SK-N-SH (cell line): ENCODE measurements at regions not wholly inside any gene's neighbourhood (a gene's known extent, or its start where the extent isn't known, plus 50 kb on each side); places are given as distances from the start of the nearest gene placed in this dataset.

Experiments
- CTCF ChIA-PET: fragments of 300-600, 350-600 bp; formaldehyde crosslinking; extraction: SDS; loops from one replicate; lab custom pipeline; 2021; lab: Yijun Ruan, JAX
- POLR2A ChIA-PET: fragments of 350-600 bp; sonication (Branson Sonifier 250); formaldehyde crosslinking; extraction: SDS; loops from one replicate; lab custom pipeline; 2020; ENCODE audit warnings: antibody characterized with exemption, inconsistent platforms; lab: Yijun Ruan, JAX
- DNase-seq: peaks from one replicate; pipeline ENCODE4 v3.0.0; 2012
- H2AFZ ChIP-seq: fragments of 200-600 bp; sonication (generic); 2 replicates; pipeline ENCODE4 v1.8.1; 2016; ENCODE audit warnings: antibody characterized with exemption, mild to moderate bottlenecking, low read depth
- H3F3A ChIP-seq: fragments of 200-600 bp; sonication (generic); replicated peaks from 2 replicates; pipeline ENCODE3; 2016; ENCODE audit warnings: antibody characterized with exemption, mild to moderate bottlenecking; ENCODE audit not compliant: insufficient read depth
- H3K27ac ChIP-seq, 2 experiments: fragments of 200-500 bp in 1 of 2; fragments of 200-600 bp in 1 of 2; sonication (Bioruptor generic) in 1 of 2; sonication (generic), shearing (Covaris generic) in 1 of 2; 2 replicates each; pipeline versions ENCODE4 v1.5.1 to v1.6.1; 2014 to 2016; ENCODE audit warnings: low read depth in 2 of 2, inconsistent platforms in 1 of 2, low read length in 1 of 2, mild to moderate bottlenecking in 1 of 2, mixed read lengths in 1 of 2
- H3K27me3 ChIP-seq: fragments of 200-600 bp; sonication (generic), shearing (Covaris generic); 2 replicates; pipeline ENCODE4 v1.6.1; 2016; ENCODE audit warnings: mixed run types; ENCODE audit not compliant: insufficient read depth
- H3K36me3 ChIP-seq, 2 experiments: fragments of 200-500 bp in 1 of 2; fragments of 200-600 bp in 1 of 2; sonication (Bioruptor generic) in 1 of 2; sonication (generic) in 1 of 2; replicated peaks in 1 of 2; 2 replicates each; pipeline versions ENCODE3 to v1.5.1; 2014 to 2016; ENCODE audit warnings: low read length in 1 of 2, mild to moderate bottlenecking in 1 of 2; ENCODE audit not compliant: insufficient read depth in 2 of 2, control insufficient read depth in 1 of 2
- H3K4me1 ChIP-seq, 2 experiments: fragments of 200-500 bp in 1 of 2; fragments of 200-600 bp in 1 of 2; sonication (Bioruptor generic) in 1 of 2; sonication (generic), shearing (Covaris generic) in 1 of 2; 2 replicates each; pipeline versions ENCODE4 v1.5.1 to v1.6.1; 2014 to 2016; ENCODE audit warnings: low read depth in 1 of 2, low read length in 1 of 2, mixed run types in 1 of 2; ENCODE audit not compliant: insufficient read depth in 2 of 2, control insufficient read depth in 1 of 2
- H3K4me2 ChIP-seq: fragments of 200-600 bp; sonication (generic), shearing (Covaris generic); 2 replicates; pipeline ENCODE4 v1.6.1; 2017; ENCODE audit warnings: mixed run types
- H3K4me3 ChIP-seq, 2 experiments: fragments of 200-500 bp in 1 of 2; fragments of 200-600 bp in 1 of 2; sonication (Bioruptor generic) in 1 of 2; sonication (generic), shearing (Covaris generic) in 1 of 2; 2 replicates each; pipeline versions ENCODE4 v1.5.1 to v1.8.1; 2014 to 2016; ENCODE audit warnings: low read depth in 2 of 2, inconsistent platforms in 1 of 2, low read length in 1 of 2, mild to moderate bottlenecking in 1 of 2, mixed read lengths in 1 of 2, moderate library complexity in 1 of 2
- H3K79me2 ChIP-seq: fragments of 200-600 bp; sonication (generic); 2 replicates; pipeline ENCODE4 v1.8.1; 2017; ENCODE audit warnings: mild to moderate bottlenecking; ENCODE audit not compliant: insufficient read depth
- H3K9ac ChIP-seq: fragments of 200-600 bp; sonication (generic); 2 replicates; pipeline ENCODE4 v1.6.1; 2017; ENCODE audit warnings: mixed run types
- H3K9me2 ChIP-seq: fragments of 200-600 bp; sonication (generic); 2 replicates; pipeline ENCODE4 v1.6.1; 2017; ENCODE audit warnings: mixed run types
- H3K9me3 ChIP-seq: fragments of 200-600 bp; sonication (generic); 2 replicates; pipeline ENCODE4 v1.6.1; 2017; ENCODE audit warnings: mixed run types, mild to moderate bottlenecking, moderate library complexity
- H4K20me1 ChIP-seq: fragments of 200-600 bp; sonication (generic); 2 replicates; pipeline ENCODE4 v1.6.1; 2017; ENCODE audit warnings: mild to moderate bottlenecking, mixed run types; ENCODE audit not compliant: insufficient read depth
- ELF1 ChIP-seq: IDR thresholded peaks from 2 replicates; pipeline ENCODE4 v1.4.0; 2012
- EP300 ChIP-seq, 2 experiments: IDR thresholded peaks; 2 replicates each; pipeline versions ENCODE4 v1.4.0 to v1.6.1; 2012; ENCODE audit warnings: borderline replicate concordance in 1 of 2, low read depth in 1 of 2, low read length in 1 of 2
- EZH2phosphoT487 ChIP-seq: fragments of 200-600 bp; sonication (generic); IDR thresholded peaks from 2 replicates; pipeline ENCODE4 v1.6.1; 2017; ENCODE audit warnings: low read depth, mixed run types, mild to moderate bottlenecking, antibody characterized with exemption, moderate library complexity, borderline replicate concordance
- FOSL2 ChIP-seq: IDR thresholded peaks from 2 replicates; pipeline ENCODE4 v1.4.0; 2012; ENCODE audit warnings: low read depth, mild to moderate bottlenecking, moderate library complexity, borderline replicate concordance
- GATA2 ChIP-seq: sonication (generic); formaldehyde crosslinking; IDR thresholded peaks from 2 replicates; pipeline ENCODE4 v1.5.0; 2020; ENCODE audit warnings: mild to moderate bottlenecking, missing genetic modification reagents
- JUND ChIP-seq: IDR thresholded peaks from 2 replicates; pipeline ENCODE4 v1.4.0; 2012
- MEF2A ChIP-seq: IDR thresholded peaks from 2 replicates; pipeline ENCODE4 v1.4.0; 2012; ENCODE audit warnings: low read depth, borderline replicate concordance
- POLR2AphosphoS5 ChIP-seq: IDR thresholded peaks from 2 replicates; pipeline ENCODE4 v1.6.1; 2012; ENCODE audit warnings: low read depth, low read length
- RAD21 ChIP-seq: IDR thresholded peaks from 2 replicates; pipeline ENCODE4 v1.6.1; 2012; ENCODE audit warnings: mild to moderate bottlenecking, low read length
- TCF12 ChIP-seq: IDR thresholded peaks from 2 replicates; pipeline ENCODE4 v1.4.0; 2012
- TEAD4 ChIP-seq: IDR thresholded peaks from 2 replicates; pipeline ENCODE4 v1.4.0; 2012; ENCODE audit warnings: mild to moderate bottlenecking, borderline replicate concordance; ENCODE audit not compliant: insufficient read depth
- ZBTB33 ChIP-seq: IDR thresholded peaks from 2 replicates; pipeline ENCODE4 v1.4.0; 2012; ENCODE audit warnings: low read depth, borderline replicate concordance
- WGBS: methylation state at CpG from one replicate; pipeline ENCODE4 v1.1.6; 2017; ENCODE audit warnings: low lambda C conversion rate; 5-methylcytosine and 5-hydroxymethylcytosine counted together
- TF ChIP-seq, protein P1 (sequence below): IDR thresholded peaks from 2 replicates; pipeline ENCODE4 v1.4.0; 2012; ENCODE audit warnings: low read depth, borderline replicate concordance
- TF ChIP-seq, protein P2 (sequence below): fragments of 150-350 bp; IDR thresholded peaks from 2 replicates; pipeline ENCODE4 v1.6.1; 2017; ENCODE audit warnings: antibody characterized with exemption, low read length, low read depth, borderline replicate concordance
- TF ChIP-seq, protein P3 (sequence below): IDR thresholded peaks from 2 replicates; pipeline ENCODE4; 2012

- ChIA-PET POLR2A (no interaction called here), CTCF (no interaction called here)
- Histone ChIP-seq H2AFZ (no peak overlapping the region), H3K4me2 (peak overlapping the region; percentile 65; the same call in 1 of the 2 replicates), H3K79me2 (no peaks in the 10 kb centered on the region), H4K20me1 (no peaks in the 10 kb centered on the region), H3K4me1 (peaks cover 0 to 4% of the 10 kb centered on the region in 2 experiments; a peak in 2 of 4 replicates), H3K27ac (peak overlapping the region in 1 of 2 experiments; percentile 47; a peak in 2 of 4 replicates), H3K36me3 (no peaks in the 10 kb centered on the region), H3K9me2 (no peaks in the 10 kb centered on the region; the same call in 1 of the 2 replicates), H3F3A (peaks cover 5% of the 10 kb centered on the region), H3K27me3 (no peaks in the 10 kb centered on the region), H3K9me3 (no peaks in the 10 kb centered on the region), H3K4me3 (no peak overlapping the region), H3K9ac (no peak overlapping the region)
- no peak for DNase-seq
- 0% methylated on average over 1 of the region's 1 CpG for WGBS
- TF ChIP-seq MEF2A, result peak; percentile 64; the same call in 1 of the 2 replicates
- TF ChIP-seq POLR2AphosphoS5, result no peak
- TF ChIP-seq GATA2, result no peak
- peak; percentile 78; the same call in 1 of the 2 replicates for TF ChIP-seq FOSL2
- no peak for TF ChIP-seq EZH2phosphoT487
- peak; percentile 86 for TF ChIP-seq JUND
- TF ChIP-seq, protein P1, sequence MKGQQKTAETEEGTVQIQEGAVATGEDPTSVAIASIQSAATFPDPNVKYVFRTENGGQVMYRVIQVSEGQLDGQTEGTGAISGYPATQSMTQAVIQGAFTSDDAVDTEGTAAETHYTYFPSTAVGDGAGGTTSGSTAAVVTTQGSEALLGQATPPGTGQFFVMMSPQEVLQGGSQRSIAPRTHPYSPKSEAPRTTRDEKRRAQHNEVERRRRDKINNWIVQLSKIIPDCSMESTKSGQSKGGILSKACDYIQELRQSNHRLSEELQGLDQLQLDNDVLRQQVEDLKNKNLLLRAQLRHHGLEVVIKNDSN, result no peak
- TF ChIP-seq TEAD4, result peak; percentile 43; the same call in 1 of the 2 replicates
- peak in 1 of 2 experiments; percentile 47; a peak in 1 of 4 replicates for TF ChIP-seq EP300 (IDR thresholded peaks at IDR 0.05; ENCODE audit: borderline replicate concordance in 1 of 2, low read depth in 1 of 2, low read length in 1 of 2)
- TF ChIP-seq TCF12, result peak; percentile 47
- TF ChIP-seq, protein P2, sequence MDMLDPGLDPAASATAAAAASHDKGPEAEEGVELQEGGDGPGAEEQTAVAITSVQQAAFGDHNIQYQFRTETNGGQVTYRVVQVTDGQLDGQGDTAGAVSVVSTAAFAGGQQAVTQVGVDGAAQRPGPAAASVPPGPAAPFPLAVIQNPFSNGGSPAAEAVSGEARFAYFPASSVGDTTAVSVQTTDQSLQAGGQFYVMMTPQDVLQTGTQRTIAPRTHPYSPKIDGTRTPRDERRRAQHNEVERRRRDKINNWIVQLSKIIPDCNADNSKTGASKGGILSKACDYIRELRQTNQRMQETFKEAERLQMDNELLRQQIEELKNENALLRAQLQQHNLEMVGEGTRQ, result no peak
- no peak for TF ChIP-seq ELF1
- no peak for TF ChIP-seq RAD21
- TF ChIP-seq, protein P3, sequence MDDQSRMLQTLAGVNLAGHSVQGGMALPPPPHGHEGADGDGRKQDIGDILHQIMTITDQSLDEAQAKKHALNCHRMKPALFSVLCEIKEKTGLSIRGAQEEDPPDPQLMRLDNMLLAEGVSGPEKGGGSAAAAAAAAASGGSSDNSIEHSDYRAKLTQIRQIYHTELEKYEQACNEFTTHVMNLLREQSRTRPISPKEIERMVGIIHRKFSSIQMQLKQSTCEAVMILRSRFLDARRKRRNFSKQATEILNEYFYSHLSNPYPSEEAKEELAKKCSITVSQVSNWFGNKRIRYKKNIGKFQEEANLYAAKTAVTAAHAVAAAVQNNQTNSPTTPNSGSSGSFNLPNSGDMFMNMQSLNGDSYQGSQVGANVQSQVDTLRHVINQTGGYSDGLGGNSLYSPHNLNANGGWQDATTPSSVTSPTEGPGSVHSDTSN, result peak; percentile 67
- TF ChIP-seq ZBTB33, result no peak
Measured at GRCh38 chr5:19240170-19240569, 747.8 kb downstream of the CDH18 start.
